SU-DHL-6 (cell line): ENCODE measurements at regions not wholly inside any gene's neighbourhood (a gene's known extent, or its start where the extent isn't known, plus 50 kb on each side); places are given as distances from the start of the nearest gene placed in this dataset.

Experiments used
- H2AFZ ChIP-seq: fragments of 200-600 bp; sonication (generic); 2 replicates; pipeline ENCODE4 v1.6.1; 2014; ENCODE audit warnings: low read depth, mild to moderate bottlenecking, moderate library complexity, mixed read lengths, antibody characterized with exemption, low read length; ENCODE audit not compliant: severe bottlenecking
- H3F3A ChIP-seq: fragments of 200-600 bp; shearing (Covaris generic); 2 replicates; pipeline ENCODE4 v1.6.0; 2016; ENCODE audit warnings: antibody characterized with exemption, mild to moderate bottlenecking; ENCODE audit not compliant: insufficient read depth
- H3K27ac ChIP-seq: fragments of 200-600 bp; sonication (generic); 2 replicates; pipeline ENCODE4 v1.5.1; 2016; ENCODE audit warnings: low read depth, mild to moderate bottlenecking, low read length, moderate library complexity, mixed read lengths
- H3K27me3 ChIP-seq: fragments of 200-600 bp; sonication (generic), shearing (Covaris generic); 2 replicates; pipeline ENCODE4 v1.6.0; 2014; ENCODE audit warnings: mild to moderate bottlenecking, low read length
- H3K36me3 ChIP-seq: fragments of 200-600 bp; sonication (generic); 2 replicates; pipeline ENCODE4 v1.6.1; 2014; ENCODE audit warnings: mild to moderate bottlenecking, low read length, mixed read lengths
- H3K4me2 ChIP-seq: fragments of 300-600, 200-600 bp; shearing (Covaris generic), sonication (generic); 2 replicates; pipeline ENCODE4 v1.6.0; 2014; ENCODE audit warnings: low read length, low read depth, mild to moderate bottlenecking; ENCODE audit not compliant: poor library complexity, severe bottlenecking
- H3K4me3 ChIP-seq: fragments of 200-600 bp; sonication (generic); 2 replicates; pipeline ENCODE4 v1.5.1; 2014; ENCODE audit warnings: antibody characterized with exemption, low read length, mild to moderate bottlenecking, mixed read lengths; ENCODE audit not compliant: insufficient read depth, poor library complexity, severe bottlenecking
- H3K79me2 ChIP-seq: fragments of 200-600 bp; sonication (generic); 2 replicates; pipeline ENCODE4 v1.6.1; 2014; ENCODE audit warnings: mild to moderate bottlenecking, low read length, moderate library complexity; ENCODE audit not compliant: insufficient read depth
- H3K9ac ChIP-seq: fragments of 200-600 bp; sonication (generic); 2 replicates; pipeline ENCODE4 v1.7.0; 2014; ENCODE audit warnings: mild to moderate bottlenecking, low read length
- H3K9me2 ChIP-seq: fragments of 200-600 bp; sonication (generic); replicated peaks from 2 replicates; pipeline ENCODE4 v1.6.1; 2014; ENCODE audit warnings: low read length; ENCODE audit not compliant: insufficient read depth
- H3K9me3 ChIP-seq: fragments of 200-600 bp; sonication (generic); 2 replicates; pipeline ENCODE4 v1.6.1; 2014; ENCODE audit warnings: low read length, mixed read lengths; ENCODE audit not compliant: insufficient read depth
- H4K20me1 ChIP-seq: fragments of 200-600 bp; sonication (generic); 2 replicates; pipeline ENCODE4 v1.6.1; 2014; ENCODE audit warnings: low read depth, mild to moderate bottlenecking, antibody characterized with exemption, low read length, moderate library complexity, mixed read lengths
- EZH2phosphoT487 ChIP-seq: fragments of 200-600 bp; sonication (generic), shearing (Covaris generic); conservative IDR thresholded peaks from 2 replicates; pipeline ENCODE4 v1.6.1; 2018; ENCODE audit warnings: mild to moderate bottlenecking, antibody characterized with exemption, low read length, moderate library complexity, mixed read lengths
- TF ChIP-seq, protein P1 (sequence below): fragments of 200-600 bp; sonication (generic); IDR thresholded peaks from one replicate; pipeline ENCODE4 v1.5.1; 2017; ENCODE audit warnings: antibody characterized with exemption, mild to moderate bottlenecking, low read length, moderate library complexity; ENCODE audit not compliant: insufficient read depth, poor library complexity, severe bottlenecking

DNA sequence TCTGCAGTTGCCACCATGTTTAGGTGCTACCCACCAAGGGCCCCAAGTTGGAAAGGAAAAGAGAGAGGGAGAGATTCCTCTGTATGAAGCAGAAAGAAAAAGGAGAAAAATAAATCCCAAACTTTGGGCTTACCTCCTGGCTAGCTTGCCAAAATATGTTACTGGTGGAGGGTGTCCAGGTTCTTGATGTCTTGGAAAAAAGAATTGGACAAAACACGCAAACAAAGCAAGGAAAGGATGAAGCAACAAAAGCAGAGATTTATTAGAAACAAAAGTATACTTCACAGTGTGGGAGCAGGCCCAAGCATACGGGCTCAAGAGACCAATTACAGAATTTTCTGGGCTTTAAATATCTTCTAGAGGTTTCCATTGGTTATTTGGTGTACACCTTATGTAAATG is 204.5 kb upstream of the LRRC7 start:
- TF ChIP-seq EZH2phosphoT487: no peak
- TF ChIP-seq, protein P1, sequence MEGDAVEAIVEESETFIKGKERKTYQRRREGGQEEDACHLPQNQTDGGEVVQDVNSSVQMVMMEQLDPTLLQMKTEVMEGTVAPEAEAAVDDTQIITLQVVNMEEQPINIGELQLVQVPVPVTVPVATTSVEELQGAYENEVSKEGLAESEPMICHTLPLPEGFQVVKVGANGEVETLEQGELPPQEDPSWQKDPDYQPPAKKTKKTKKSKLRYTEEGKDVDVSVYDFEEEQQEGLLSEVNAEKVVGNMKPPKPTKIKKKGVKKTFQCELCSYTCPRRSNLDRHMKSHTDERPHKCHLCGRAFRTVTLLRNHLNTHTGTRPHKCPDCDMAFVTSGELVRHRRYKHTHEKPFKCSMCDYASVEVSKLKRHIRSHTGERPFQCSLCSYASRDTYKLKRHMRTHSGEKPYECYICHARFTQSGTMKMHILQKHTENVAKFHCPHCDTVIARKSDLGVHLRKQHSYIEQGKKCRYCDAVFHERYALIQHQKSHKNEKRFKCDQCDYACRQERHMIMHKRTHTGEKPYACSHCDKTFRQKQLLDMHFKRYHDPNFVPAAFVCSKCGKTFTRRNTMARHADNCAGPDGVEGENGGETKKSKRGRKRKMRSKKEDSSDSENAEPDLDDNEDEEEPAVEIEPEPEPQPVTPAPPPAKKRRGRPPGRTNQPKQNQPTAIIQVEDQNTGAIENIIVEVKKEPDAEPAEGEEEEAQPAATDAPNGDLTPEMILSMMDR: no peak
- no peaks in the 10 kb centered on the region for H3K9me2 ChIP-seq
- H3K36me3 ChIP-seq: no peaks in the 10 kb centered on the region
- no peaks in the 10 kb centered on the region for H3K79me2 ChIP-seq
- no peak overlapping the region for H3K4me2 ChIP-seq
- H3K27me3 ChIP-seq: no peaks in the 10 kb centered on the region
- H3K4me3 ChIP-seq: no peak overlapping the region
- no peaks in the 10 kb centered on the region for H3K9me3 ChIP-seq
- H3K27ac ChIP-seq: no peak overlapping the region
- no peaks in the 10 kb centered on the region for H4K20me1 ChIP-seq
- no peak overlapping the region for H3K9ac ChIP-seq
- no peak overlapping the region for H2AFZ ChIP-seq
- no peaks in the 10 kb centered on the region for H3F3A ChIP-seq

DNA sequence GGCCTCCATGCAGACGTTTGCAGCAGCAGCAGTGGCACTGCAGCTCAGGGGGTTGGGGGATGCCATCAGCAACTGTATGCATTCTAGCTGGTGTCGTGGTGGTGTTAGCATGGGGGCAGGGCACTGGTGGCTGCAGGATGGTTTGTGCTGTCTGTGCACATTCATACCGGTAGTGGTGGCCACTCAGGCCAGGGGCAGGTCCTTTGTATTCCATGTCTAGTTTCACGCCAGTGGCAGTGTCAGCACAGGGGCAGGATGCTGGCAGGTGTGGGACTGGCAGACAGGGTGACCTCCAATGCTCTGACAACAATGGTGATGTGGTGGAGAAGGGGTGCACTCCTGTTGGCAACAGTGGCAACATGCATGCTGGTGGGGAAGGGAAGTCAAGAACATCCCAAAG is 194.2 kb upstream of the LRRC7 start:
- Histone ChIP-seq H3K9ac (no peak overlapping the region), H3K79me2 (no peaks in the 10 kb centered on the region), H3K27me3 (no peaks in the 10 kb centered on the region), H3K9me3 (no peaks in the 10 kb centered on the region), H2AFZ (no peak overlapping the region), H3F3A (no peaks in the 10 kb centered on the region), H3K27ac (no peak overlapping the region), H4K20me1 (no peaks in the 10 kb centered on the region), H3K9me2 (no peaks in the 10 kb centered on the region), H3K4me2 (no peak overlapping the region), H3K36me3 (no peaks in the 10 kb centered on the region), H3K4me3 (no peak overlapping the region)
- no peak for TF ChIP-seq EZH2phosphoT487
- TF ChIP-seq, protein P1: no peak

DNA sequence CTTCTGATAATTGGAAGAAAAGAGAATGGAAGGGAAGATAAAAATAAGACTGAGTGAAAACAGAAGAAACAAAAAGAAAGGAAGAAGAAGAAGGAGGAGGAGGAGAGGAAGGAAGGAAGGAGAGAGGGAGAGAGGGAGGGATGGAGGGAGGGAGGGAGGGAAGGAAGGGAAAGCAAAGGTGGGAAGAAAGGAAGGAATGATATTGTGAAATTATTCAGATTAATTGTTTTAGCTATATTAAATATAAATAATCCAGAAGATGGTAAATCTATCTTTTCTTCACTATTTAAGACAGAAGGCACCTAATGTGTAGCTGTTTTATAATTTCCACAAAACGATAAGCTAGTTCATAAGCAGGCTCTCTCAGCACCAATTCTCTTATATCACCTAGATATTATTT is 191.3 kb upstream of the LRRC7 start:
- no peaks in the 10 kb centered on the region for H3K36me3 ChIP-seq
- no peaks in the 10 kb centered on the region for H3K79me2 ChIP-seq
- TF ChIP-seq, protein P1: no peak
- TF ChIP-seq EZH2phosphoT487: no peak
- H3K27me3 ChIP-seq: no peaks in the 10 kb centered on the region
- no peaks in the 10 kb centered on the region for H3K9me3 ChIP-seq
- H3K27ac ChIP-seq: no peak overlapping the region
- no peak overlapping the region for H3K9ac ChIP-seq
- H4K20me1 ChIP-seq: no peaks in the 10 kb centered on the region
- no peak overlapping the region for H3K4me3 ChIP-seq
- H3K9me2 ChIP-seq: no peaks in the 10 kb centered on the region
- H3F3A ChIP-seq: no peaks in the 10 kb centered on the region
- no peak overlapping the region for H3K4me2 ChIP-seq
- no peak overlapping the region for H2AFZ ChIP-seq

DNA sequence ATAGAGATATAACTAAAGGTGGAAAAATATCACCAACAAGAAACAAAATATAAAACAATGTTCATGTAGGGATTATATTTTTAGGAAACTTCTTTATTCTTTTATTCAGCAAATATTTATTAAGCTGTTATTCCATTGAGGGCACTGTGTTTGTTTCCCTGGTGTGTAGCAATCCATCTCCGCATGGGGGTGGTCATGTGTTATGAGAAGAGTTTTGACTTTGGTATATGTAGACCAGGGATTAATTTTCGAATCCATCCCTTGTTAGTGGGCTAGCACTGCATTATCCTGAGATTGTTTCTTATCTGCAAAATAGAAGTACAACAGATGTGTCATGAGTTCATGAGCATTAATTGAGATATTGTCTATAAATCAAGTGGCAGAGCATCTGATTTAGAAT is 190.2 kb upstream of the LRRC7 start:
- H3K4me3 ChIP-seq: no peak overlapping the region
- no peaks in the 10 kb centered on the region for H3F3A ChIP-seq
- no peak overlapping the region for H2AFZ ChIP-seq
- no peaks in the 10 kb centered on the region for H3K36me3 ChIP-seq
- H3K9ac ChIP-seq: no peak overlapping the region
- no peak overlapping the region for H3K27ac ChIP-seq
- no peaks in the 10 kb centered on the region for H3K9me2 ChIP-seq
- no peaks in the 10 kb centered on the region for H3K9me3 ChIP-seq
- no peaks in the 10 kb centered on the region for H4K20me1 ChIP-seq
- TF ChIP-seq, protein P1: no peak
- H3K27me3 ChIP-seq: no peaks in the 10 kb centered on the region
- H3K4me2 ChIP-seq: no peak overlapping the region
- H3K79me2 ChIP-seq: no peaks in the 10 kb centered on the region
